Activated CD4-positive, alpha-beta T cell treated with anti-CD3 and anti-CD28 coated beads, Interleukin-2, Interleukin-4, amounts not matched to agents 100 ng/mL and 50 ng/mL, durations not matched to agents 16 hours and 8 hours (primary cell): ENCODE measurements at regions not wholly inside any gene's neighbourhood (a gene's known extent, or its start where the extent isn't known, plus 50 kb on each side); places are given as distances from the start of the nearest gene placed in this dataset.
"Not testable (repeated sequence)": the region's sequence is repeated elsewhere in the genome, so short reads cannot be mapped to it uniquely, and the experiment has no call there.

Source experiments
- DNase-seq: peaks from one replicate; pipeline ENCODE4 v3.0.0-alpha.2; 2020; ENCODE audit warnings: low spot score

DNA sequence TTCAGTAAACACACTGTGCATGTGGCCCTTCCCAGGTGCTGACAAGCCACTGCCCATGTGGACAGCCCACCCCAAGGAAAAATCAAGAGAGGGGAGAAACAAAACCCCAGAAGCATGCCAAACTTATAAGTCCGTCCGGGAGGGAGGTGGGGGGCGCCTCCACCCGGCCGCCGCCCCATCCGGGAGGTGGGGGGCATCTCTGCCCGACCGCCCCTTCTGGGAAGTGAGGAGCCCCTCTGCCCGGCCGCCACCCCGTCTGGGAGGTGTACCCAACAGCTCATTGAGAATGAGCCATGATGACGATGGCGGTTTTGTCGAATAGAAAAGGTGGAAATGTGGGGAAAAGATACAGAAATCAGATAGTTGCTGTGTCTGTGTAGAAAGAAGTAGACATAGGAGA lies 53.8 kb upstream of the C2CD4B start:
- DNase-seq, result no peak

DNA sequence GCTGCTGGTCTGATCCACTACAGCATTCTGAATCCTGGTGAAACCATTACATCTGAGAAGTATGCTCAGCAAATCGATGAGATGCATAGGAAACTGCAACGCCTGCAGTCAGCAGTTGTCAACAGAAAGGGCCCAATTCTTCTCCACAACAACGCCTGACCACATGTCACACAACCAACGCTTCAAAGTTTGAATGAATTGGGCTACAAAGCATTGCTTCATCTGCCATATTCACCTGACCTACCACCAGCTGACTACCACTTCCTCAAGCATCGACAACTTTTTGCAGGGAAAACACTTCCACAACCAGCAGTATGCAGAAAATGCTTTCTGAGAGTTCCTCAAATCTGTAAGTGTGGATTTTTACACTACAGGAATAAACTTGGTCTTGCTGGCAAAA lies 54.7 kb upstream of the C2CD4B start:
- no peak for DNase-seq

DNA sequence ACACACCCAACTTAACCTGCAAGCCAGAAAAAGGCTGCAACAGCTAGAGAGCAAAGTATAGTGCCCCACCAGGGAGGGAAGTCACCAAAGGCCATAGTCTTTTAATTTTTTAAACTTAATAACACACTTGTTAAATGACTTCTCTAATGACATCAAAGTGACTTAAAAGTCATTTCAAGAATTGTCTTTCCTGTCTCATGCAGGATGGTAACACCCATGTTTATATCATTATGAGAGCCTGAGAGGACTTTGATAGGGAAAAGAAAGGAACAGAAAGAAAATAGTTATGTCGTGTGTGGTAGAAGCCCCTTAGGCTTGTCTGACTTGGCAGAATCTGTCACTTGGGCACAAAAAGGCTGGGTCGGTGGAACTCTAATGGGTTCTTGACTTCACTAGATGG lies 57.9 kb upstream of the C2CD4B start:
- DNase-seq, result no peak

DNA sequence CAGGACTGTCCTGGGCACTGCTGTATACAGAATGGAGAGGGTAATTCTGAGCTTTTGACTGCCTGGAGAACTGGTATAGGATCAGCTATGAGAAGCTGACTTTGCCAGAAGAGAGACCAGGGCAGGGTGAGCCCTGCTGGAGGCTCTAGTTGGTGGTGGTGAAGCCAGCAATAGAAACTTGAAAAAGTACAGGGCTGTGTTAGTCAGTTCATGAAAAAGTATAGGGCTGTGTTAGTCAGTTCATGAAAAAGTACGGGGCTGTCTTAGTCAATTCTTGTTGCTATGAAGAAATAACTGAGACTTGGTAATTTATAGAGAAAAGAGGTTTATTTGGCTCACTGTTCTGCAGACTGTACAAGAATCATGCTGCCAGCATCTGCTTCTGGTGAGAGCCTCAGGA lies 63.5 kb upstream of the C2CD4B start:
- no peak for DNase-seq

DNA sequence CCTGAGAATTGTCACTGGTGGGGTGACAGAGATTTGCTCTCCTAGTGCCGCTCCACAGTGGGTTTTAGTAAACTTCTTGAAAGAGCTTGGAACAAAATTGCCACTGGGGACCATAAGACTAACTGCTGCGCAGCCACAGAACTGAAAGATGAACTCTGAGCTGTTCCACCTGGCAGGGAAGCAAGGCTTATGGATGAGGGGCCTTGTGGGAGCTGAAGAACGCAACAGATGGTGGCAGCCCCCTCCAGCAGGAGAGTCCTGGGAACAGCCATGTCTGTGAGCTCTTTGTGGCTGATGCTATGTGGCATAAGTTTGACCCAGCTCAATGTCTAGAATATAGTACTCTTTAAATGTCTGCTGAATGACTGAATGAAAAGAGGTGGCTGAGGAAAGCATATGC lies 66.8 kb upstream of the C2CD4B start:
- no peak for DNase-seq

DNA sequence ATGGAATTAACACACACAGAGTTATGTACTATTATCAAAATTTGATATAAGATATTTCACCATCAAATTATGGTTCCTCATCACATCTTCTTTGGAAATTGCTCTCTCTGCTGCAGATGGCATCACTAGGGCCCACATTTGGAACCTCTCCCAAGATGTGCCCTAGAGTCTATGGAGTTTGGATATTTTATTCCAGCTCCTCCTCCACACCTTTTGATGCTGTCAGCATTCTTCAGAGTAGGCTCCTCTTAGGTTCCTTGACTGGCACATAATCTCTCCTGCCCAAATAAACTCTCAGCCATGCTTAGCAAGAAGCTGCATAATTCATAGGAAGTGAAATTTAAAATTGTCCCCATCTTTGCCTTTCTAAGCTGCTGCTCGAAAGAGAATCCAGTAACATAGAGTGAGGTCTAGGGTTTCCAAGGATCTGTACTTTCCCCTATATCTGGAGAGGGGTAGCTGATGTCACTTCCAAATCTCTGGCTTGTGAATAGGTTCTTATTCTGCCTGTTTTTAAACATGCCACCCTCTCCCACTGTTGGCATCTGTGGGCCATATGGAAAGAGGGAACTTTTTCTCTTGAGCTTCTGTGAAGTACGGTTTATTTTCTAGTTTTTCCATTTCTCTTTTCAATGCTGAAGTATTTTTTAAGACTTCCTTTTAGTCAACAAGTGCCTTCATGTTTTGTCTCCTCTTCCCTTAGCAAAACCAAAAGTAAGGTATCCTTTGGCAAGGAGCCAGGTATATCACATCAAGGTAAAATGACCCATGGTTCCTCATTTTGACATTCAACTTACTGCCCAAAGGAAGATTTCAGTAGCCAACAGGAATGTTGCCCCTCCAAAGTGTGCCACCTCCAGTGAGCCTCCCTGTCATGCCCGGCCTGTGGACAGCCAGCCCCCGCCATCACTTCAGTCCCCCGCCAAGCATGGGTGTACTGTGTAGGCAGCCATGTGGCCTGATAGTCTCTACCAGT lies 75.3 kb upstream of the C2CD4B start:
- no peak for DNase-seq

DNA sequence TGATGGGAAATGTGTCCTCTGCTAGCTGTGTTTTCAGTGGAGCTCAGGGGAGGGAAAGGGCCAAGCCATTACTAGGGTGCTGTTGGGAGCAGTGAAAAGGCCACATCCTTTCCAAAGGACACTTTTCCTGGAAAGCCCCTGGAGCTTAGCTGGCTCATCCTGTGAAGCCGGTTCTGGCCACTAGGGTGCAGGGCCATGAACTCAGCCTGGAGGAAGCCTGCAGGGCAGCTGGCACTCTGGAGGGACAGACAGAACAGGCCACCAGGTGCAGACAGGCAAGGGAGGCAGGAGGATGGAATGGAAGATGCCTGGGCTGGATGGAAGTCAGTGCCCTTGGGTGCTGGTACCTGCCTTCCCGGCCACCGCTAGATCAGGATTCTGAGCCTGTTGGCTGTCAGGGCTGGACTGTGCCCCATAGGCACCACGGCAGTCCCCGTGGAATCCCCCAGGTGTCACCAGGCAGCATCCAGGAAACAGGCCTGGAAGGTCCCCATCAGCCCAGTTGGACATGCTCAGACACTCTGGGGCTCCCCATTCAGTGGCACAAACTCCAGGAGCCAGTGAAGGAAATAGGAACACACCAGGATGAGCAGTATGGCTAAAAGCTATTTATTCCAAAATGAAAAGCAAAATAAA lies 76.2 kb upstream of the C2CD4B start:
- no peak for DNase-seq

DNA sequence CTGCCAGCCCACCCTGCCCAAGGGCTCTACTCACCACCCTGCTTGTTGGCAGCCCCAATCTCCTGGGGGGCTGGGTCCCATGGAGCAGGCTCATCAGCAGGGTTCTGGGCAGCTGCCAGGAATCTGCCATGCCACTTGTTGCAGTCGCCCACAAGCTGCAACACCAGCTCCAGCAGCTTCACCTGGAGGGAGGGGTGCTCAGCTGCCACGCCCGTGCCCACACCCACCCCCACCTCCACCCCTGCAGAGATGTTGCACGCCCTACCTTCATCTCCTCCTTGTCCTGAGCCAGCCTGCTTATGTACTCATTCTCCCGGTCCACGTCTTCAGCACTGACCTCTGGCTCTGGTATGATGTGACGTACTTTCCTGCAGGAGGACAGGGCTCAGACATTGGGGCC lies 77.9 kb upstream of the C2CD4B start:
- DNase-seq, result no peak

DNA sequence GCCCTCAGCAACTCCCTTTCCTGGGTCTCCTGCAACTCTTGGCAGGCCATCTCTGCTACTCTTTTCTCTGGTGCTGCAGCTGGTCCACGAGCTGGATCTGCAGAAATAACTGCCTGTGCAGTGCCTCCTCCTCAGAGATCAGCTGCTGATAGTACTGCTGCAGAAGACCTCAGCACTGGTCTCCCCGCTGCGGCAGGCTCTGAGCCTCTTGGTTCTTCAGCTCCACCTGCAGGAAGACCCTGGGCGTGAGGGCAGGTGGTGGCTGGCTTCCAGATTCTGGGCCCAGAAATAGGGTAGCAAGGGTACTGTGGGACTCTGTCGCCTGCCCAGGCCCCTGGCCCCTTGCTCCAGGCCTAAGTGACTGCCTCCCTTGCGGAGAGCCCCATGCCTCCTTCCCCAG lies 79.7 kb upstream of the C2CD4B start:
- no peak for DNase-seq

DNA sequence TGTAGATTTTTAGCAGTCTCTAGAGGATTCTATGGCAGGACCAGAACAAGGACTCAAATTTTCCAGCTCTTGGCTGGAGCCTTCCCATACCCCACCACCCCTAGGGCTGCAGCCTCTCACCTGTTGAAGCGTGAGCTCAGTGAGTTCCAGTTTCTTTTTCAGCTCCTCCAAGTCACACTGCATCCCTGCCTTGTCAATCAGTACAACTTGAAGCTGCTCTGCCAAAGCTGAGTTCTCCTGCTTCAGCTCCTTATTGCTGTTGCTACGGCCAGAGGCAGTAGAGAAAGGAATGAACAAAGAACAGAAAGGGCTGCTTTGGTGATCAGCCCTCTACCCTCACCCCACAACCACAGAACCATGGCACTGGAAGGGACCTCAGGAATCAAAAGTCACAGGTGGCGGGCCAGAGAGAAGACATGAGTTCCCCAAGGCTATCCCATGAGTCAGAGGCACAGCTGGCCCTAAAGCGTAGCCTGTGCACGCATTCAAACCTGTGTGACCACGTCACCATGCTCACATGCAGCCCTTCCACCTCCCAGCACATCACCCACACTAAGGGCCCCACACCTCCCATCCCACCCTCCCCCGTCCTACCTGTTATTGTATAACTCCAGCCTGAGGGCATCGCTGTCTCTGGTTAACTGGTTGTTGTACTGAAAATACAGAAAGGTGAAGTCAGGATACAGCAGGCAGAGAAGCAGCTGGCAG lies 83.3 kb upstream of the C2CD4B start:
- no peak for DNase-seq

DNA sequence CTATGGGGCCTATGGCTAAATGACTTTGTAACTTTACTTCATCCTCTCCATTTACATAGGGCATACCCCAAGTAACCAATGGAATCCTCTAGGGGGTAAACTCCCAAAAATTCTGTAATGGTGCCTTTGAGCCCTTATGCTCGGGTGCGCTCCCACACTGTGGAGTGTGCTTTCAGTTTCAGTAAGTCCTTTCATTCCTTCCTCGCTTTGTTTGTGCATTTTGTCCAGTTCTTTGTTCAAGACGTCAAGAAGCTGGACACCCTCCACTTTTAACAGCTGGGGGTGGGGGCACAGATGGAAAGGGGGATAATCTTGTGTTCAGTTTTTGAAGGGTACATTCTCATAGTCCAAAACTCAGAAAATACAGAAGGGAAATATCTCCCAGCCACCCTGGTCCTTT lies 84.4 kb upstream of the C2CD4B start:
- DNase-seq, result no peak

DNA sequence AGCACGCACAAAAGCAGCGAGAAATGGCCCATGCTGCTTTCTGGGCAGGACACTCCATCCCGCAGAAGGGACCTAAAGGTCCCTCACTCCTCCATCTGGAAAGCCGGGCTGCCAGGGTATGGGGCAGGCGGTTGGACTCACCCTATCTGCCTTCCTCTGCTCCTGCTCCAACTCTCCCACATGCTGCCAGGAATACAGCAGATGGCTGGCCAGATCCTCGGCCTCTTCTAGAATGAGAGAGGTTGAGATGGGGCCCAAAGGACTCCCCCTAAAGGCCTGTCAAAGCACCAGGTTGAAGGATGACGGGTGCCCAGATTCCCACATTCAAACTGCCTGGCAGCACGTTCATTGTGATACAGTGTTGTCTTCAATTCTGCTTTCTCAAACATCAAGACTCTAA lies 85.1 kb upstream of the C2CD4B start:
- no peak for DNase-seq

DNA sequence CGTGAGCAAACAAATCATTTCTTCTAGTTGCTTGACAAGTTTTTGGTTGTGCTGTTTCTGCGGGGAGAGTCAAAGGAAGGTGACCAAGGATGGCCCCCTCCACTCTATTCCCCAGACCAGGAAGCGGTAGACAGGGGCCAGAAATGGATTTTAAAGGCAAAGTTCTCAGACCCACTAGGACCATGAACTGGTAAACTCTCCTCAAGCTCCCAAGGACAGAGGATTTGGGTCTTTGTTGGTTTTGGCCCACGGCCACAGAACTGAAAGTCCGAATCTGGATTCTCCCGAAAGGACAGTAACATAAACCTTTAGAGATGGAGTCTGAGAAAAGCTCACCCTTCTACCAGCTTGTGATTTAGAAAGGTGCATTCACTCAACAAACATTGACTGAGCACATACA lies 85.9 kb upstream of the C2CD4B start:
- DNase-seq, result no peak

DNA sequence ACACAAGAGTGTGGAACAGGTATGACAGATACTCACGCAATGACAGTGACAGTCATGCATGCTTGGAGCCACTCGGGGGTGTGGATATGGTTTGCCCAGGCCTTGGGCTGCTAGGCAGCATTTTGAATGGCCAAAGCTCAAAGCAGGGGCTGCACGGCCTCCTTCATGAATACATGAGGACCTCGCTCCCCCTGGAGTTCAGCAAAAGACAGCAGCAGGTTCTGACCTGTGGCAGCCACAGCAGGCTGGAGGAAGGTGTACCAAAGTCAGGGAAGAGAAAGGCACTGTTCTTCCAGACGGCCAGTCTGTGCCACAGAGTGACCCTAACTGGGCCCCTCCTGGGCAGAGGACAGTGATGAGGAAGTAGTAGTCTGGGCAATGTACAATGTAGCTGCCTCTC lies 88.2 kb upstream of the C2CD4B start:
- no peak for DNase-seq

DNA sequence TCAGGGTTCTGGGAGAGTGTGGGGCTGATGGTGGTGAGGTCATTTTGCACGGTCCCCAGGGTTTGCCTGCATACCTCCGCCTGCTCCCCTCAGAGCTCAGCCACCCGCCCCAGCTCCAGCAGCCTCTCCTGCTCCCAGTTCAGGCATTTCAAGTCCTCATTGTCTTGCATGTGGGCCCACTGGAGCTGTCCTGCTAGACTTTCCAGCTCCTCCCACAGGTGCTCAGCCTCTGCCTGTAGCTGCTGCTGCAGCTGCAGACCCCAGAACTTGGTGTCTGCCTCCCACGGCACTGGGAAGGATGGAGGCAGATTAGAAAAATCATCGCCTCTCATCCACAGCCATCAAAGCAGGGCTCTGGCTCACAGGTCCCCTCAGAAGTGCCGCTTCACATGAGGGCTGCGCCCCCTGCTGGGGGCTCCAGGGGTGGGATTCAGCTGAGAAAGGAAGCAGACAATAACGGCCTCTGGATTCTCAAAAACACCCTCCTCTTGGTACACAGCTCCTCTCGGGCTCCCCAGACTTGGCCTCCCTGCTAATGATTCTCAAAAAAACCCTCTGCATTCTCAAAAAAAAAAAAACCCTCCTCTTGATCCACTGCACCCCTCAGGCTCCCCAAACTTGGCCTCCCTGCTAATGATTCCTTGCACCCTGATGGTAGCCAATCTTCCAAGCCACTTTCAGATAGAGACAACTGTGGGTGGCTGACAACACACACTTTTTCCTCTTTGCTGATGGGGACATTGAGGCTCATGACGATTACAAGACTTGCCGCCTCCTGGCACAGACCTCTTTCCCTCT lies 89.3 kb upstream of the C2CD4B start:
- DNase-seq, result peak; percentile 72

DNA sequence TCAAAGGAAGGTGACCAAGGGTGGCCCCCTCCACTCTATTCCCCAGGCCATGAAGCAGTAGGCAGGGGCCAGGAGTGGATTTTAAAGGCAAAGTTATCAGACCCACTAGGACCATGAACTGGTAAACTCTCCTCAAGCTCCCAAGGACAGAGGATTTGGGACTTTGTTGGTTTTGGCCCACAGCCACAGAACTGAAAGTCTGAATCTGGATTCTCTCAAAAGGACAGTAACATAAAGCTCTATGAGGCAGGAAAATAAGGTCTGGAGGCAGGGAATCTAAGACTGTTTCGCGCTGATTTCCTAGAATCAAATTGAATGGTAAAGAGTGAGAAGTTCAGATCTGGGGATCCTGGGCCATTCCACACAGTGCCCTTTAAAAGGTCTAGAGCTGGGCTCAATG lies 91.3 kb upstream of the C2CD4B start:
- not testable (repeated sequence) for DNase-seq

DNA sequence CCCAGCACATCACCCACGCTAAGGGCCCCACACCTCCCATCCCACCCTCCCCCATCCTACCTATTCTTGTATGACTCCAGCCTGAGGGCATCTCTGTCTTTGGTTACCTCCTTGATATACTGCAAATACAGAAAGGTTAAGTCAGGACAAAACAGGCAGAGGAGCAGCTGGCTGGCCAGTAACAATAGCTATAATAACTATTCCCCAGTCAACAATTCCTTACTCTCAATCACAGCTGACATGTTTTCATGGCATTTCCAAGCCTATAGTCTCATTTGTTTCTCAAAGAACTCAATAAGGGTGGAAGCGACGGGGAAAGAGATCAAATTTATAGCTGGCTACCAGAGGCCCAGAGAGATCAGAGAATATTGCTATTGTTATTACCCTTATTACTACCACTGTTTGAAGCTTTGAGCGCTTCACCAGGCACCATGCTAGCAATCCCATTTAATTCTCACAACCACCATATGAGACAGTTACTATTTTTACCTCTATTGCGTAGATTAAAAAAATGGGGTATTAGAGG lies 93.0 kb upstream of the C2CD4B start:
- no peak for DNase-seq

DNA sequence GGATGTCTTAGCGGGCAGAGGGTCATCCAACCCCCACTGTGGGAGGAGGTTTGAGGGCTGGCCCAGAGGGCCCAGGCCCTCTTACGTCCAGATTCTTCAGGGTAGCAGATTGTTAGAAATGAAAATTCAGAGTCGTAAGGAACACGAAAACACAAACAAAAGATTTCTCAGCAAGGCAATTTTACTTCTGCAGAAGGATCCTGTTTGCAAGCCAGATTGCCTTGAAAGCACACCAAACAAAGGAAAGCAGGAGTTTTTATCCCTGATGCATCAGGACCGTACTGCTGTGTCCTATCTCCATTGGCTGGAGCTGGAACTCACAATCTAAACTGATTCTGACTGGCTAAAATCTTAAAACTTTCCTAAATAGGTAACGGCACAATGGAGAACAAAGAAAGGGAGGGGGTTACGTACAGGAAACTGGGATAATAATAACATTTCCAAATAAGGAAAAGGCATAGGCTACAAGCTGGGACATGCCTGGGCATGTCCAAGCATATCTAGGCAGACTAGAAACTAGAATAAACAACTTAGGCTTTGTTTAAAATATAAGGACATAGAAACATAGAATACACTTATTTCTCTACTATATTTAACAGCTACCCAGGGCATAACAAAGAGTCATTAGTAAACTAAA lies 97.3 kb upstream of the C2CD4B start:
- no peak for DNase-seq

DNA sequence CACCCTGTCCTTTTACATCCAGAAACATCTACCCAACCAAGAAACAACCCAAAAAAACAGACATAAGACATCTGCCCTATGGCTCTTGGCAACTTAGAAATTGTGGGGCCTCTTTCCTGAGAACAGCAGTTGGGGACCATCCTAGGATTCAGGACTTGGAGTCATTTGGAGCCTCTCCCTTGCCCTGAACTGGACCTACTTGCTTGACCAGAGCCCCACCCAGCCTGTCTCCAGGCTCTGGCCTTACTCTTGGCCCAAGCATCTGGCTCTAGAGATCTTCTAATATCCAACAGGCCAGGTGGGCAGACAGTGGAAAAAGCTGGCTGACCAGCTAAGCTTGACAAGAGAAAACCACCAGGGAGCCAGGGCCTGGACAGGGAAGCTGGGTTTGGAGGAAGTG lies 99.1 kb upstream of the C2CD4B start:
- no peak for DNase-seq

DNA sequence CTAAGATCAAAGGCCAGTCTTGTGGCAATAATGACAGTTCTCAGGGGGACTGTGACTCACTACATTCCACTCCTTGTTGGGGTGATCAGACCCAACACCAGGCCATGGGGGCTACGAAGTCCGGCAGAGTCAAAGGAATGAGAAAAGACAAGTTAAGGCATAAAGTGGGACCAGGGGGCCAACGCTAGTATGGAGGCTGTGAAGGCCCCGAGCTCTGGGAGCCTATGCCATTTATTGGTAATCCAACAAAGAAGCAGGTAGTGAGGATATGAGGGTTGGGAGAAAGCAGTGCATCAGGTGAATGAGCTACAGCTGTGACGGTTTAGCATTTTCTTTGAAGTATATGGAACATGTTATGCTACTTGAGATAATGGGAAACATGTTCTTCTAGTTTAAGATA lies 104.4 kb upstream of the C2CD4B start:
- DNase-seq, result no peak

DNA sequence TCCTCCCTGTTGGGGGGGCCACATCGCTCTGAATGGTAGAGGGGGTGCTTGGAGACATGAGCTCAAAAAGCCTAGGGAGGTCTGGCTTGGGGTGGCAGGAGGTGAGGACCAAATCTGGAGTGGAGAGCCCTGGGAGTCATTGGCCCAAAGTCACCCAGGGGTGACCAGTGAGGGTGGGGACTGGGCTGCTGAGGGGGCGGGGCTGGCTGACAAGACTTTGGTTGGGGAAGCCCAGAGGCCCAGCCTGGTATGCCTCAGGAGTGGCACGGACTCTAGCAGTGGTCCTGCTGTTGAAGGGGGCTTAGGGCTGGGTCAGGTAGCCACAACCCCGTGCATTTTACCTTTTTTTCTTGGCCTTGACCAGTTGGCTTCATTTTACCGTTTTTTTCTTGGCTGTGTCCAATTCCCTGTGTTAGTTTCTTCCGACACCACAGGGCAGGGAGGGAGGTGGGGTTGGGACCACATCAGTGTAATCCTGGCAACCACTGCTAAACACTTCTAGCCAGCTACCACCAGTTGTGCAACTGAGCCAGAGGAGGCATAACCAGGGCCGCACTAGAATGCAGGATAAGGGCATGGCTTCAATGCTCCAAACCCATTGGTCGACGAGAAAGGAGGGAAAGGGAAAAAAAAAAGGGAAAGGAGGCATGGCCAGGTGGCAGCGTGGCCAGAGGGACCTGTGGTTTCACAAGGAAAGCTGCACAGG lies 105.3 kb upstream of the C2CD4B start:
- no peak for DNase-seq
